CD14-positive monocyte (primary cell): ENCODE measurements at regions not wholly inside any gene's neighbourhood (a gene's known extent, or its start where the extent isn't known, plus 50 kb on each side); places are given as distances from the start of the nearest gene placed in this dataset.

ENCODE experiments used
- DNase-seq, 3 donors: peaks; one replicate each; pipeline ENCODE4 v3.0.0-alpha.2; 2011 to 2022
- H2AFZ ChIP-seq: 2 replicates; pipeline ENCODE4 v1.6.0; 2012; ENCODE audit warnings: mild to moderate bottlenecking, low read depth, low read length, inconsistent platforms; ENCODE audit not compliant: insufficient read depth, poor library complexity, severe bottlenecking
- H3K27ac ChIP-seq, 2 donors: 1 replicate in 1 of 2; 2 replicates in 1 of 2; pipeline ENCODE4 v1.5.1; 2012 to 2013; ENCODE audit warnings: low read length in 2 of 2, control low read depth in 1 of 2, inconsistent platforms in 1 of 2, low read depth in 1 of 2, mild to moderate bottlenecking in 1 of 2
- H3K27me3 ChIP-seq, 2 donors: one replicate each; pipeline versions ENCODE4 v1.6.0 to v1.6.1; 2011 to 2013; ENCODE audit warnings: low read length in 2 of 2; ENCODE audit not compliant: control insufficient read depth in 2 of 2, insufficient read depth in 2 of 2
- H3K36me3 ChIP-seq, 2 donors: replicated peaks in 1 of 2; 1 replicate in 1 of 2; 2 replicates in 1 of 2; pipeline versions ENCODE4 v1.5.1 to v1.6.1; 2012 to 2013; ENCODE audit warnings: low read length in 2 of 2, control low read depth in 1 of 2, inconsistent platforms in 1 of 2, mild to moderate bottlenecking in 1 of 2; ENCODE audit not compliant: insufficient read depth in 2 of 2, control insufficient read depth in 1 of 2
- H3K4me1 ChIP-seq, 2 donors: 1 replicate in 1 of 2; 2 replicates in 1 of 2; pipeline versions ENCODE4 v1.5.1 to v1.6.1; 2012 to 2013; ENCODE audit warnings: low read length in 2 of 2, control low read depth in 1 of 2, inconsistent platforms in 1 of 2, mild to moderate bottlenecking in 1 of 2, moderate library complexity in 1 of 2; ENCODE audit not compliant: insufficient read depth in 2 of 2, control insufficient read depth in 1 of 2
- H3K4me2 ChIP-seq: replicated peaks from 2 replicates; pipeline ENCODE3; 2012; ENCODE audit warnings: low read length, moderate library complexity, mild to moderate bottlenecking; ENCODE audit not compliant: poor library complexity, severe bottlenecking; ENCODE audit errors: extremely low read depth
- H3K4me3 ChIP-seq, 3 experiments: fragments of 200-600 bp in 1 of 3; sonication (generic) in 1 of 3; replicated peaks in 1 of 3; 1 replicate in 2 of 3; 2 replicates in 1 of 3; pipeline ENCODE4 v1.5.1; 2011 to 2013; ENCODE audit warnings: low read length in 3 of 3, mild to moderate bottlenecking in 3 of 3, control low read depth in 2 of 3, low read depth in 2 of 3, inconsistent platforms in 1 of 3, moderate library complexity in 1 of 3
- H3K79me2 ChIP-seq: 2 replicates; pipeline ENCODE4 v1.6.0; 2012; ENCODE audit warnings: mild to moderate bottlenecking, control low read depth, inconsistent platforms, low read length, moderate library complexity; ENCODE audit not compliant: insufficient read depth
- H3K9ac ChIP-seq: 2 replicates; pipeline ENCODE4 v1.6.0; 2017; ENCODE audit warnings: low read length, mild to moderate bottlenecking; ENCODE audit not compliant: insufficient read depth, poor library complexity, severe bottlenecking
- H3K9me3 ChIP-seq, 2 donors: replicated peaks in 1 of 2; 1 replicate in 1 of 2; 2 replicates in 1 of 2; pipeline versions ENCODE4 v1.5.1 to v1.6.1; 2012 to 2013; ENCODE audit warnings: low read length in 2 of 2, control low read depth in 1 of 2; ENCODE audit not compliant: control insufficient read depth in 1 of 2, insufficient read depth in 1 of 2
- H4K20me1 ChIP-seq: 2 replicates; pipeline ENCODE4 v1.6.0; 2012; ENCODE audit warnings: mild to moderate bottlenecking, low read length, control low read depth, moderate library complexity; ENCODE audit not compliant: insufficient read depth
- H3K27ac Mint-ChIP-seq, 7 donors: one replicate each; pipeline ENCODE4 v1.8.0; 2020; ENCODE audit warnings: mild to moderate bottlenecking in 7 of 7, mixed read lengths in 7 of 7, moderate library complexity in 6 of 7, inconsistent platforms in 2 of 7
- H3K27me3 Mint-ChIP-seq, 3 donors: one replicate each; pipeline ENCODE4 v1.8.0; 2021 to 2022; ENCODE audit warnings: low read depth in 3 of 3, mild to moderate bottlenecking in 3 of 3, mixed read lengths in 3 of 3, moderate library complexity in 3 of 3, inconsistent platforms in 1 of 3
- H3K36me3 Mint-ChIP-seq, 2 donors: one replicate each; pipeline ENCODE4 v1.8.0; 2020; ENCODE audit warnings: mixed read lengths in 2 of 2, inconsistent platforms in 1 of 2, mild to moderate bottlenecking in 1 of 2
- H3K4me1 Mint-ChIP-seq: one replicate; pipeline ENCODE4 v1.8.0; 2020; ENCODE audit warnings: mild to moderate bottlenecking, mixed read lengths
- H3K4me3 Mint-ChIP-seq, 2 donors: one replicate each; pipeline ENCODE4 v1.8.0; 2020; ENCODE audit warnings: mild to moderate bottlenecking in 2 of 2, mixed read lengths in 2 of 2, moderate library complexity in 1 of 2
- H3K9me3 Mint-ChIP-seq, 7 donors: one replicate each; pipeline ENCODE4 v1.8.0; 2020 to 2022; ENCODE audit warnings: mixed read lengths in 7 of 7, mild to moderate bottlenecking in 6 of 7, moderate library complexity in 6 of 7, inconsistent platforms in 2 of 7
- CTCF ChIP-seq: fragments of 200-600 bp; IDR thresholded peaks from one replicate; pipeline ENCODE4 v1.8.0; 2022; ENCODE audit warnings: antibody characterized with exemption, mild to moderate bottlenecking
- WGBS: methylation state at CpG from one replicate; pipeline ENCODE4 v1.1.5; 2013; ENCODE audit warnings: missing lambda C conversion rate; ENCODE audit not compliant: insufficient coverage; 5-methylcytosine and 5-hydroxymethylcytosine counted together
- intact Hi-C, 2 donors: fragments of 100-400 bp; cut with micrococcal nuclease; formaldehyde crosslinking; loops; one replicate each; pipeline versions ENCODE4 v1.15.0 to v1.15.1; 2023

GRCh38 chr1:219271818-219272535 is 98.3 kb downstream of the LYPLAL1 start:
- 75% methylated on average over 1 of the region's 5 CpGs for WGBS
- Mint-ChIP-seq H3K27ac (no peak overlapping the region), H3K4me3 (no peak overlapping the region), H3K27me3 (peaks cover 0 to 3% (median 0%) of the 10 kb centered on the region in 3 donors), H3K4me1 (no peaks in the 10 kb centered on the region), H3K9me3 (peaks cover 0 to 8% (median 2%) of the 10 kb centered on the region in 7 donors), H3K36me3 (no peaks in the 10 kb centered on the region)
- H2AFZ ChIP-seq = no peak overlapping the region
- no peak for TF ChIP-seq CTCF
- H4K20me1 ChIP-seq = no peaks in the 10 kb centered on the region
- no peaks in the 10 kb centered on the region for H3K27me3 ChIP-seq
- H3K4me3 ChIP-seq = no peak overlapping the region
- H3K79me2 ChIP-seq = no peaks in the 10 kb centered on the region
- H3K27ac ChIP-seq = no peak overlapping the region
- intact Hi-C loops = no loop called here
- no peaks in the 10 kb centered on the region for H3K36me3 ChIP-seq
- DNase-seq = no peak
- no peak overlapping the region for H3K9ac ChIP-seq
- no peaks in the 10 kb centered on the region for H3K9me3 ChIP-seq
- no peak overlapping the region for H3K4me2 ChIP-seq
- no peaks in the 10 kb centered on the region for H3K4me1 ChIP-seq

GRCh38 chr1:219269171-219269570 is 95.5 kb downstream of the LYPLAL1 start:
- H3K27me3 ChIP-seq = no peaks in the 10 kb centered on the region
- H3K27me3 Mint-ChIP-seq = peaks cover 0 to 3% (median 0%) of the 10 kb centered on the region in 3 donors
- no peak overlapping the region for H3K4me3 Mint-ChIP-seq
- H3K79me2 ChIP-seq = no peaks in the 10 kb centered on the region
- no peak overlapping the region for H3K4me3 ChIP-seq
- TF ChIP-seq CTCF = no peak
- H3K4me1 ChIP-seq = no peaks in the 10 kb centered on the region
- H2AFZ ChIP-seq = no peak overlapping the region
- H3K27ac Mint-ChIP-seq = no peak overlapping the region
- H3K36me3 Mint-ChIP-seq = no peaks in the 10 kb centered on the region
- intact Hi-C loops = no loop called here
- H3K36me3 ChIP-seq = no peaks in the 10 kb centered on the region
- DNase-seq = no peak
- H3K27ac ChIP-seq = no peak overlapping the region
- no peaks in the 10 kb centered on the region for H3K9me3 ChIP-seq
- H3K9ac ChIP-seq = no peak overlapping the region
- no peaks in the 10 kb centered on the region for H4K20me1 ChIP-seq
- peaks cover 0 to 5% (median 0%) of the 10 kb centered on the region in 7 donors for H3K9me3 Mint-ChIP-seq
- H3K4me2 ChIP-seq = no peak overlapping the region
- H3K4me1 Mint-ChIP-seq = no peaks in the 10 kb centered on the region
